GM06990 (cell line): ENCODE measurements at regions not wholly inside any gene's neighbourhood (a gene's known extent, or its start where the extent isn't known, plus 50 kb on each side); places are given as distances from the start of the nearest gene placed in this dataset.

Source experiments
- DNase-seq: peaks from one replicate; pipeline ENCODE4 v3.0.0-alpha.2; 2011; ENCODE audit not compliant: insufficient read length; ENCODE audit errors: extremely low read depth
- H3K27me3 ChIP-seq: replicated peaks from 2 replicates; pipeline ENCODE4 v1.6.0; 2011; ENCODE audit warnings: low read length; ENCODE audit not compliant: control insufficient read depth, insufficient read depth
- H3K36me3 ChIP-seq: 2 replicates; pipeline ENCODE4 v1.5.1; 2011; ENCODE audit warnings: low read length; ENCODE audit not compliant: control insufficient read depth, insufficient read depth
- H3K4me3 ChIP-seq: replicated peaks from 2 replicates; pipeline ENCODE4 v1.5.1; 2011; ENCODE audit warnings: low read depth, mild to moderate bottlenecking, control low read depth, low read length
- TF ChIP-seq, protein P1 (sequence below): IDR thresholded peaks from 2 replicates; pipeline ENCODE4 v1.5.1; 2011; ENCODE audit warnings: low read length, control low read depth, mild to moderate bottlenecking, inconsistent platforms; ENCODE audit not compliant: insufficient read depth, poor library complexity, severe bottlenecking

DNA sequence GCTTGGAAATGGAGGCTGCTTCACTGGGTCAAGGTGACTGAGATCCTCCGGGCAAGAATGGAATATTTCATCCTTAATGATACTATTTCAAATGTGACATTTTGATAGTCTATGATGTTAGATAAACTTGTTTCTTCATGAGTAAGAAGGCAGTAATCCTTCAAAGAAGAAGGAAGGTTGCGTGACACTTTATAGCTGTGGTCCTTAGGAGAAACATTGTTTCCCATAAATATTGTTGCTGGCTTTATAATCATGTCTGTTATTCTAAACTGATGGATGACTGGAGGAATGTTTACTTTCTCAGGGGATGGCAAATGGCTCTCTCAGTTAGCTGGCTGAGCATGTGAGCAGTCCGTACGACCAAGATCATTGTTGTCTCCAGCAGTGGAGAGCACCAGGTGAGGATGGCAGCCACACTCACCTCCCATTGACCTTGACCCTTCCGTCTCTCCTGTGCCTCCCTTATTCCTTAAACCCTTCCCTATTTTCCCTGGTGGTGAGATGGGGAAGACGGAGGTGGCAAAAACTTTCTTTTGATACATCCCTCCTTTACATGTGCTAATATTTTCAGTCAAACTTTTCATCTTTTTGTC lies 171.2 kb upstream of the OLIG3 start:
- Histone ChIP-seq H3K27me3 (no peaks in the 10 kb centered on the region), H3K4me3 (no peak overlapping the region), H3K36me3 (no peaks in the 10 kb centered on the region)
- TF ChIP-seq, protein P1, sequence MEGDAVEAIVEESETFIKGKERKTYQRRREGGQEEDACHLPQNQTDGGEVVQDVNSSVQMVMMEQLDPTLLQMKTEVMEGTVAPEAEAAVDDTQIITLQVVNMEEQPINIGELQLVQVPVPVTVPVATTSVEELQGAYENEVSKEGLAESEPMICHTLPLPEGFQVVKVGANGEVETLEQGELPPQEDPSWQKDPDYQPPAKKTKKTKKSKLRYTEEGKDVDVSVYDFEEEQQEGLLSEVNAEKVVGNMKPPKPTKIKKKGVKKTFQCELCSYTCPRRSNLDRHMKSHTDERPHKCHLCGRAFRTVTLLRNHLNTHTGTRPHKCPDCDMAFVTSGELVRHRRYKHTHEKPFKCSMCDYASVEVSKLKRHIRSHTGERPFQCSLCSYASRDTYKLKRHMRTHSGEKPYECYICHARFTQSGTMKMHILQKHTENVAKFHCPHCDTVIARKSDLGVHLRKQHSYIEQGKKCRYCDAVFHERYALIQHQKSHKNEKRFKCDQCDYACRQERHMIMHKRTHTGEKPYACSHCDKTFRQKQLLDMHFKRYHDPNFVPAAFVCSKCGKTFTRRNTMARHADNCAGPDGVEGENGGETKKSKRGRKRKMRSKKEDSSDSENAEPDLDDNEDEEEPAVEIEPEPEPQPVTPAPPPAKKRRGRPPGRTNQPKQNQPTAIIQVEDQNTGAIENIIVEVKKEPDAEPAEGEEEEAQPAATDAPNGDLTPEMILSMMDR, result no peak
- no peak for DNase-seq

DNA sequence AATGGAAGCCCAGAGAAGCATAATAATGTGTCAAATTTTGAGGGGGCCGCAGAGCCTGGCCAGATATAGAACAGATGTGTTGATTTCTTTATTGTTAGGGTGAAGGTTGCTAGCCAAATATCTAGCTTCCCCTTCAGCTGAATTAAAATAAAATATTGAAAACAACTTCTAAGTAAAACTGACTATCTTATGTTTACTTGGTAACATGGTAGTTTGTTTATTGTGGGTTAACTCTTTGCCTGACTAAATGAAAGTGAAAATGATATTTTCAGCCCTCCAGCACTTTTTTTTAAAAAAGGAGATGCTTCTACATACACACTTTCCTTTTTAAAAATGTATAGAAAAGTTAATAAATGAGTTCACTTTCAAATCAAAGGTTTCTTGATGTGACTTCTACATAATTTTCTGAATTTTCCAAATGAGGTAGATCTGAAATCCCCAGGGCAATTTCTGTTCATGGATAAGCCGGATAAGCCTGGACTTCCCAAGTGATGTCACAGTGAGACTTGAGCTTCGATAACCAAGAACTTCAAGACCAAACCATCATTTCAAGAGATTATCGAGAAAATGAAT lies 172.1 kb upstream of the OLIG3 start:
- Histone ChIP-seq H3K27me3 (no peaks in the 10 kb centered on the region), H3K4me3 (peak overlapping the region; percentile 43), H3K36me3 (no peaks in the 10 kb centered on the region)
- DNase-seq, result peak; percentile 31
- TF ChIP-seq, protein P1, result no peak

DNA sequence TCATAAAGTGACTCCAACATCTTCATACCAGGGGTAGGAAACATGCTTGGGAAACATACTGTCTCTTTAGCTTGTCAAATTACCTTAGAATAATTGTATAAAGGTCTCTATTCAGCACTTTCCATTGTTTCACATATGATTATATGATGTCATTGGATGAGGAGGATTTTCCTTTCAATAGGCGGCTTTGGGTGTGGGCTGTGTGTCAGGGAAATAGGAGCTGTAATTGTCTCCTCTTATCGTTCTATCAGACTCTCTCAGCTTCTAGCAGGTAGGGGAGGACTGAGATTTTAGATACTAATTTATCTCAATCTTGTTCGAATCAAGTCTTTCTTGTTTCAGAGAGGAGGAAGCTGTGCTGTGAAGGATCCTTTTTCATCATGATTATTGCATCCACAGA lies 179.4 kb upstream of the OLIG3 start:
- TF ChIP-seq, protein P1, result no peak
- H3K4me3 ChIP-seq, result no peak overlapping the region
- H3K36me3 ChIP-seq, result no peaks in the 10 kb centered on the region
- DNase-seq, result no peak
- H3K27me3 ChIP-seq, result no peaks in the 10 kb centered on the region

DNA sequence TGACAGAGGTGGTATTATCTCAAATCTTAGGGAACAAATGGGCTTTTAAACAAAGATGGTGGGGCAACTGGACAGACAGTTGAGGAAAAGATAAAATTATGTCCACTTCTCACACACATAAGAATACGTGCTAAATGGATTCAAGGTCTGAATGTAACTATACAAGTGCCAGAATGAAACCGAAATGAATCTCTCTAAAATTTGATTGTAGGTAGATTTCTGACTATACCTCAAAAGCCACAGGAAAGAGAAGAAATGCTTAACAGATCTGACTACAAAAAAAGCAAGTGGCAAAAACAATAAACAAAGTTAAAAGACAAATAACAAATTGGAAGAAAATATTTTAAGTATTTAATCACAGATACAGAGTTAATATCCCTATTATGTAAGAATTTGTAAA lies 182.7 kb upstream of the OLIG3 start:
- TF ChIP-seq, protein P1, result no peak
- DNase-seq, result no peak
- no peak overlapping the region for H3K4me3 ChIP-seq
- no peaks in the 10 kb centered on the region for H3K27me3 ChIP-seq
- no peaks in the 10 kb centered on the region for H3K36me3 ChIP-seq

DNA sequence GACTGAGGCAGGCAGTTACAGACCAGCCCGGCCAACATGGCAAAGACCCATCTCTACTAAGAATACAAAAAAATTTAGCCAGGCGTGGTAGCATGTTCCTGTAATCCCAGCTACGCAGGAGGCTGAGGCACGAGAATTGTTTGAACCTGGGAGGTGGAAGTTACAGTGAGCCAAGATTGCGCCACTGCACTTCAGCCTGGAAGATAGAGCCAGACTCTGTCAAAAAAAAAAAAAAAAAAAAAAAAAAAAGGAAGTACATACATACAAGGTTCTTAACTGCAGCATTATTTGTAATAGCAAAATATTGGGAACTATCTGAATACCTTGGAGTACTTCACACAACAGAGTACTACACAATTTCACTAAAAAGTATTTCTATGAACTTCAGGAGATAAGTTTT lies 183.5 kb upstream of the OLIG3 start:
- Histone ChIP-seq H3K4me3 (no peak overlapping the region), H3K27me3 (no peaks in the 10 kb centered on the region), H3K36me3 (no peaks in the 10 kb centered on the region)
- TF ChIP-seq, protein P1, result no peak
- DNase-seq, result no peak

DNA sequence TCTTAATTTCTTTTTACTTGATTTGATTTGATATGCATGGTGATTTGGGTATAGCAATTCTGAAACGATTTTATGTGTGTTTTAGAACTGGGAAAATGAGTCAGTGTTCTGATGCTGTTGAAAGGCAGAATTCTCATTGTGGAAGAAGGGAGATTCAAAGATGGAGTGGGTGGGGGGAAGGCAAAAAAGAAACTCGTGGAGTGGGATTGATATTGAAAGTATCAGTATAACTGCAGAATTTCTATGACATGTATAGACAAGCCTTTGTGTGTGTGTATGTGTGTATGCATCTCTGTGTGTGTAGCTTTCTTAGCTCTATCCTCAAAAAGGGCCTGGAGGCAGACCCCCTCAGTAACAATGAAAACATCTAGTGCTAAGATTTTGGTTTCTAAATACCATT lies 184.3 kb upstream of the OLIG3 start:
- Histone ChIP-seq H3K36me3 (no peaks in the 10 kb centered on the region), H3K4me3 (no peak overlapping the region), H3K27me3 (no peaks in the 10 kb centered on the region)
- DNase-seq, result no peak
- TF ChIP-seq, protein P1, result no peak
